Large intestine (tissue), 3 donors: ENCODE measurements at regions not wholly inside any gene's neighbourhood (a gene's known extent, or its start where the extent isn't known, plus 50 kb on each side); places are given as distances from the start of the nearest gene placed in this dataset.

ENCODE experiments used
- DNase-seq, 2 donors: peaks; one replicate each; pipeline versions ENCODE4 v3.0.0 to v3.0.0-alpha.2; 2013
- H3K27ac ChIP-seq: one replicate; pipeline ENCODE4 v1.5.1; 2013; ENCODE audit warnings: low read length
- H3K27me3 ChIP-seq: 2 replicates; pipeline ENCODE4 v1.6.1; 2013; ENCODE audit warnings: low read length; ENCODE audit not compliant: control insufficient read depth, insufficient read depth
- H3K36me3 ChIP-seq: 2 replicates; pipeline ENCODE4 v1.6.1; 2013; ENCODE audit warnings: low read length; ENCODE audit not compliant: control insufficient read depth, insufficient read depth
- H3K4me1 ChIP-seq: one replicate; pipeline ENCODE4 v1.6.1; 2013; ENCODE audit warnings: low read length; ENCODE audit not compliant: control insufficient read depth, insufficient read depth
- H3K4me3 ChIP-seq: one replicate; pipeline ENCODE4 v1.5.1; 2013; ENCODE audit warnings: low read length
- H3K9me3 ChIP-seq: one replicate; pipeline ENCODE4 v1.6.1; 2013; ENCODE audit warnings: mild to moderate bottlenecking, low read depth, low read length, moderate library complexity; ENCODE audit not compliant: control insufficient read depth
- WGBS: methylation state at CpG from one replicate; pipeline ENCODE4 v1.1.5; 2013; ENCODE audit warnings: low lambda C conversion rate; ENCODE audit not compliant: insufficient coverage; 5-methylcytosine and 5-hydroxymethylcytosine counted together

GRCh38 chr20:7410150-7410549, 530.1 kb downstream of the HAO1 start:
- no peak for DNase-seq
- no peaks in the 10 kb centered on the region for H3K4me1 ChIP-seq
- 80% methylated on average over 1 of the region's 3 CpGs for WGBS
- no peak overlapping the region for H3K27ac ChIP-seq
- H3K9me3 ChIP-seq: no peaks in the 10 kb centered on the region
- H3K27me3 ChIP-seq: no peaks in the 10 kb centered on the region
- no peak overlapping the region for H3K4me3 ChIP-seq
- H3K36me3 ChIP-seq: no peaks in the 10 kb centered on the region

DNA sequence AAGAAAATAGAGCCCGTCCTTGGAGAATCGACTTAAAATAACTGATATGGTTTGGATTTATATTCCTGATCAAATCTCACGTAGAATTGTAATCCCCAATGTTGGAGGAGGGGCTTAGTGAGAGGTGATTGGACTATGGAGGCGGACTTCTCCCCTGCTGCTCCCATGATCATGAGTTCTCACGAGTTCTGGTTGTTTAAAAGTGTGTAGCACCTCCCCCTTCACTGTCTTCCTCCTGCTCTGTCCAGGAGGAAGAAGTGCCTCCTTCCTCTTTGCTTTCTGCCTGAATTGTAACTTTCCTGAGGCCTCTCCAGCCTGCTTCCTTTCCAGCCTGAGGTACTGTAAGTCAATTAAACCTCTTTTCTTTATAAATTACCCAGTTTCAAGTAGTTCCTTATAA, 529.2 kb downstream of the HAO1 start:
- Histone ChIP-seq H3K4me1 (no peaks in the 10 kb centered on the region), H3K9me3 (no peaks in the 10 kb centered on the region), H3K36me3 (no peaks in the 10 kb centered on the region), H3K27me3 (no peaks in the 10 kb centered on the region), H3K4me3 (no peak overlapping the region), H3K27ac (no peak overlapping the region)
- no peak for DNase-seq
- WGBS: 92% methylated on average over 2 of the region's 5 CpGs

DNA sequence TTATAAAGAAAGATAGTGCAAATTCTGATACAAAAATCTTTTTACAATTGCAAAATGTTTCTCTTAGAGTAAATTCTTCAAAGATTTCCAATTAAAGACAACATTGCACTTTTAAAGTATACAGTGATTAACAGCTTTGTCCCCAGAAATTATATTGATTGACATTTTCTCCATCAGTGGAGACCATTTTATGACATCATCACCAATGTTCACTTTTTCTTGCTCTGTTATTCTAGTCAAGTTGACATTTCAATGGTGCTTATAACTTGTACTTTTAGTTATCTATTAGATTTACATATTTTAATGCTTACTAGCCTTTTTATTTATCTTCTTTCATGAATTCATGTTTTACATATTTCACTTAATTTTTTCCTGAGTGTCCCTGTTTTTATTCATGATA, 524.8 kb downstream of the HAO1 start:
- H3K4me1 ChIP-seq: no peaks in the 10 kb centered on the region
- no peaks in the 10 kb centered on the region for H3K36me3 ChIP-seq
- H3K4me3 ChIP-seq: no peak overlapping the region
- no peaks in the 10 kb centered on the region for H3K9me3 ChIP-seq
- DNase-seq: no peak
- H3K27me3 ChIP-seq: no peaks in the 10 kb centered on the region
- H3K27ac ChIP-seq: no peak overlapping the region

- no peak for DNase-seq
- no peak overlapping the region for H3K4me3 ChIP-seq
- no peaks in the 10 kb centered on the region for H3K27me3 ChIP-seq
- no peak overlapping the region for H3K27ac ChIP-seq
- no peaks in the 10 kb centered on the region for H3K36me3 ChIP-seq
- no peaks in the 10 kb centered on the region for H3K4me1 ChIP-seq
- no peaks in the 10 kb centered on the region for H3K9me3 ChIP-seq
Observed at GRCh38 chr20:7416382-7416781, 523.9 kb downstream of the HAO1 start.

DNA sequence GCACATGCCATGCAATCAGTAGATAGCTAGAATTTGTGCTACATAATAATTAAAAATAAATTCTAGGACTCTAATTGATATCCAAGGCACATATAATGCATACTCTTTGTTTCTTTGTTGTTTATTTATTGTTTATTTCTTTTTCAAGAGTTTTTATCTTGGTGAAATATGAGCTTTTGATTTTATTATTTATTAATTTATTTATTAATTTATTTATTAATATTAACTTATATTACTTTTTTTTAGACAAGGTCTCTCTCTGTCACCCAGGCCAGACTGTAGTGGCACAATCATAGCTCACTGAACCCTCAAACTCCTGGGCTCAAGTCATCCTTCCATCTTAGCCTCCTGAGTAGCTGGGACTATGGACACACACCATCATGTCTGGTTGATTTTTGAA, 519.9 kb downstream of the HAO1 start:
- no peaks in the 10 kb centered on the region for H3K4me1 ChIP-seq
- no peak overlapping the region for H3K27ac ChIP-seq
- no peak overlapping the region for H3K4me3 ChIP-seq
- H3K27me3 ChIP-seq: no peaks in the 10 kb centered on the region
- no peaks in the 10 kb centered on the region for H3K9me3 ChIP-seq
- no peaks in the 10 kb centered on the region for H3K36me3 ChIP-seq
- DNase-seq: no peak

DNA sequence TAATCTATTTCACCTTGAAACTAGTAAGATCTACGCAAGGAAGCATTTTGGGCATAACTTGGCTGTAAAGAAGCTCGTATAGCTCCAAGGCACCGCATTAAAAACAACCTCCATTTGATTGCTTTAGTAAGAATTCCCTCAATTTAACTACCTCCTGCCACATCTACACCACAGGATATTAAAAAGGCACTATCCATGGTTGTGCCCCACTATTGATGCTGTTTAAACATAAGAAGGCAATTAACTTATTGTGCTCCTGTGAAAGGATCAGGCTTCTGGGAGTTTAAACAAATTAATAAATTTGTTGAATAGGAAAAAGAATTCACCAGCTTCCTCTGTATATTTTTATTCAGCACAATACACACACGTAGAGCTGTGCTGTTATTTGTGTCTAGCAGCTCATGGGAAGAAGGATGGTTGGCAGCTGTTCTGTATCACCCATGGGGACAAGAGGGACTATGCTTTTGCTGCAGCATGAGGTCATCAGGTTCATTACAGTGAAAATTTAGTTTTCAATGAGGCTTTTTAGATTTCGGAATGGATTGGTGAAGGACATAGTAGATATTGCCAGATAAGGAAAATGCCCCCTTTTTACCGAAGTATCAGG, 513.3 kb downstream of the HAO1 start:
- no peaks in the 10 kb centered on the region for H3K9me3 ChIP-seq
- H3K27ac ChIP-seq: no peak overlapping the region
- DNase-seq: no peak
- no peaks in the 10 kb centered on the region for H3K27me3 ChIP-seq
- no peaks in the 10 kb centered on the region for H3K36me3 ChIP-seq
- H3K4me3 ChIP-seq: no peak overlapping the region
- 93% methylated on average over 2 of the region's 6 CpGs for WGBS
- H3K4me1 ChIP-seq: no peaks in the 10 kb centered on the region

DNA sequence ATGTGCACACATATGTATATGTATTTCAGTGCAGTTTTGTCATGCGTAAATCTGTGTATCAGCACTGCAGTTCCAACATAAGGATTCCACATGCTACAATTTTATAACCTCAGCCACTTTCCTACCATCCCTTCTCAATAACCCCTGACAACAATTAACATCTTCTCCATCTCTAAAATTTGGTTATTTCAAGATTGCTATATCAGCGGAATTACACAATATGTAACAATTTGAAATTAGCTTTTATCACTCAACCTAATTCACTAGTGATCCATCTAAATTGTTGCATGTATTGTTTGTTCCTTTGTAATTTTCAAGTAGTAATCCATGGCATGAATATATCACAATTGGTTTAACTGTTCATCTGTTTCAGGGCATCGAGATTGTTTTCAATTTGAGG, 511.3 kb downstream of the HAO1 start:
- Histone ChIP-seq H3K4me3 (no peak overlapping the region), H3K4me1 (no peaks in the 10 kb centered on the region), H3K27me3 (no peaks in the 10 kb centered on the region), H3K36me3 (no peaks in the 10 kb centered on the region), H3K27ac (no peak overlapping the region), H3K9me3 (no peaks in the 10 kb centered on the region)
- no peak for DNase-seq
- WGBS: 100% methylated on average over 1 of the region's 3 CpGs

- Histone ChIP-seq H3K4me3 (no peak overlapping the region), H3K27ac (no peak overlapping the region), H3K36me3 (no peaks in the 10 kb centered on the region), H3K27me3 (no peaks in the 10 kb centered on the region), H3K4me1 (no peaks in the 10 kb centered on the region), H3K9me3 (no peaks in the 10 kb centered on the region)
- no CpG with 5 or more reads among the region's 7 CpGs for WGBS
- DNase-seq: no peak
Observed at GRCh38 chr20:7432612-7433011, 507.6 kb downstream of the HAO1 start.

DNA sequence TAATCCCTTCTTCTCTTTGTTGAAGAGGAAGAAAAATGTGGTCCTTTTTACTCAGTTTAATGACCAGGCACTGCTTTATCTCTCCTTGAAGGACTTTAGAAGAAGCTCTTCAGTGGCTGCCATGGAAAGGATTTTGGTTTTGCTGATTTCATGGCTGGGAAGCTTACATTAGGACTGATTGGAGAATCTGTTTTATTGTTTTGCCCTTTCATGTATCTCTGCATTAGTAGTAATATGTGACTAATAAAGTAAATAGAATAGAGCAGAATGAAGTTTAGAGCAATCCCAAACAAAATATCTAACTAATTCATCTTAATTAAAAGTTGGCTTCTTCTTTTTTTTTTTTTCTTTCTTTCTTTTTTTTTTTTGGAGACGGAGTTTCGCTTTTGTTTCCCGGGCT, 502.9 kb downstream of the HAO1 start:
- Histone ChIP-seq H3K4me3 (no peak overlapping the region), H3K27me3 (no peaks in the 10 kb centered on the region), H3K27ac (no peak overlapping the region), H3K4me1 (no peaks in the 10 kb centered on the region), H3K36me3 (no peaks in the 10 kb centered on the region), H3K9me3 (no peaks in the 10 kb centered on the region)
- no peak for DNase-seq
- no CpG with 5 or more reads among the region's 3 CpGs for WGBS

- Histone ChIP-seq H3K27ac (no peak overlapping the region), H3K4me3 (no peak overlapping the region), H3K4me1 (no peaks in the 10 kb centered on the region), H3K36me3 (no peaks in the 10 kb centered on the region), H3K27me3 (no peaks in the 10 kb centered on the region), H3K9me3 (no peaks in the 10 kb centered on the region)
- 100% methylated on average over 1 of the region's 1 CpG for WGBS
- no peak for DNase-seq
Observed at GRCh38 chr20:7449269-7449668, 491.0 kb downstream of the HAO1 start.

DNA sequence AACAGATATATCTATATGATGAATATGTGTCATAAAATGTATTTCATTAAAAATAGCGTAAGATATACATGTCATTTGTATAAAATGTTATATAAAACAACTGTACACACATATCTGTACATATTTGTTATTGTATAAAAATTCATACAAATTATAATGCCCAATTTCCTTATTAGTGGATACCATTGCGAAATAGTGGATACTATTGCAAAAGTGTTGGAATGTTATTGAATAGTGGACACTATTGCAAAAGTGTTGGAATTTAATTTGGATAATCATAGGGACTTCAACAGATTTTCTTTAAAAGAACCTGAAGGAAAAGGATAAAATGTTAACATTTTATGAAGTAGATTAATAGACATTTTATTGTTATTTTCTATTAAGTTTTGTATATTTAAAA, 487.4 kb downstream of the HAO1 start:
- H3K36me3 ChIP-seq: no peaks in the 10 kb centered on the region
- H3K27ac ChIP-seq: no peak overlapping the region
- no peak for DNase-seq
- H3K9me3 ChIP-seq: no peaks in the 10 kb centered on the region
- WGBS: 94% methylated on average over 2 of the region's 2 CpGs
- H3K4me1 ChIP-seq: no peaks in the 10 kb centered on the region
- H3K27me3 ChIP-seq: no peaks in the 10 kb centered on the region
- H3K4me3 ChIP-seq: no peak overlapping the region
